Tibial nerve (tissue), 4 donors: ENCODE measurements at regions not wholly inside any gene's neighbourhood (a gene's known extent, or its start where the extent isn't known, plus 50 kb on each side); places are given as distances from the start of the nearest gene placed in this dataset.

Experiments used
- DNase-seq, 2 donors: peaks; one replicate each; pipeline ENCODE4 v3.0.0-alpha.2; 2019; ENCODE audit warnings: low spot score in 2 of 2
- H3K27ac ChIP-seq, 4 donors: fragments of 200-600 bp; sonication (generic) in 3 of 4; one replicate each; pipeline ENCODE4 v1.5.1; 2017 to 2019; ENCODE audit warnings: mild to moderate bottlenecking in 1 of 4
- H3K27me3 ChIP-seq, 2 donors: fragments of 200-600 bp; sonication (generic) in 1 of 2; one replicate each; pipeline versions ENCODE4 v1.5.1 to v1.6.0; 2017 to 2019
- H3K36me3 ChIP-seq, 3 donors: fragments of 200-600 bp; sonication (generic); one replicate each; pipeline ENCODE4 v1.5.1; 2018 to 2019
- H3K4me1 ChIP-seq, 4 donors: fragments of 200-600 bp; sonication (generic) in 3 of 4; one replicate each; pipeline ENCODE4 v1.5.1; 2017 to 2019
- H3K4me3 ChIP-seq, 4 donors: fragments of 200-600 bp; sonication (generic) in 3 of 4; one replicate each; pipeline ENCODE4 v1.5.1; 2017 to 2019; ENCODE audit warnings: mild to moderate bottlenecking in 1 of 4, moderate library complexity in 1 of 4
- H3K9me3 ChIP-seq, 4 donors: fragments of 200-600 bp; sonication (generic) in 3 of 4; one replicate each; pipeline ENCODE4 v1.5.1; 2017 to 2019
- EP300 ChIP-seq, 2 donors: sonication (generic); formaldehyde crosslinking; IDR thresholded peaks; one replicate each; pipeline ENCODE4 v1.6.1; 2017; ENCODE audit warnings: antibody characterized with exemption in 2 of 2, mild to moderate bottlenecking in 1 of 2
- POLR2A ChIP-seq, 2 donors: fragments of 450-650 bp; IDR thresholded peaks; one replicate each; pipeline ENCODE4 v1.6.1; 2017; ENCODE audit warnings: antibody characterized with exemption in 2 of 2, mild to moderate bottlenecking in 2 of 2, moderate library complexity in 2 of 2
- WGBS, 2 donors: methylation state at CpG; one replicate each; pipeline ENCODE4 v1.1.5; 2018; 5-methylcytosine and 5-hydroxymethylcytosine counted together
- TF ChIP-seq, protein P1 (sequence below), 5 experiments: fragments of 200-600 bp in 3 of 5; fragments of 450-650 bp in 2 of 5; sonication (generic) in 3 of 5; IDR thresholded peaks; one replicate each; pipeline ENCODE4 v1.5.1; 2016 to 2019; ENCODE audit warnings: antibody characterized with exemption in 5 of 5, mild to moderate bottlenecking in 3 of 5, moderate library complexity in 2 of 5

DNA sequence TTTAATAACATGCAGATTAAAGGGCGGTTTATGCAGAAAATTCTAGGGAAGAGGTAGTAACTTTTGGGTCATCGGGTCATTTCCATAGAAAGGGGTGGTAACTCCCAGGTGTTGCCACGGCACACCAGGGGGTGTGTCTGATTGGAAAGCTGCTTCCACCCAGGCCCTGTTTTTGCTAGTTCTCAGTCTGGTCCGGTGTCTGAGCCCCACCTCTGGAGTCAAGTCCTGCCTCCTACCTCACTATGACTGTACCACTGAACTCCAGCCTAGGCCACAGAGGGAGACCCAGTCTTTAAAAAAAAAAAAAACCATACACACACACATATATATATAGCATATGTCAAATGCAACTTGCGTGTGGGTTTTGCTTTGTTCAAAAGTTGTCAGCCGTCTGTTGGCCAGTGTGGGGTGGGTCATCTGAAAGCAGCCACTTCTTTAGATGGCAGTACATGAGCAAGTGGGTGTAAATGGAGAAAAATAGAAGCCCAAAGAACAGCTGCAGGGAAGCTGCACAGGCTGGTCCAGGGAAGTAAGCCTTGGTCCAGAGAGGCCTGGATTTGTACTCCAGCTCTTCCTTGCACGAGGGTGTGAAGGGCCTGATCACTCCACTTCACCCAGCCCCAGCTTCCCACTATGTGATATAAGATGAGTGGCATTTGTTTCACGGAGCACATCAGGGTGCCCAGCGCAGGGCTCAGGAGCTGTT, 110.7 kb upstream of the SPRY4 start:
- no peak overlapping the region for H3K27ac ChIP-seq
- no peaks in the 10 kb centered on the region for H3K36me3 ChIP-seq
- WGBS, 2 donors = 76 to 89% methylated on average over 9 of the region's 9 CpGs
- DNase-seq = no peak
- TF ChIP-seq POLR2A (IDR thresholded peaks at IDR 0.05) = no peak
- TF ChIP-seq EP300 (IDR thresholded peaks at IDR 0.05) = no peak
- TF ChIP-seq, protein P1, sequence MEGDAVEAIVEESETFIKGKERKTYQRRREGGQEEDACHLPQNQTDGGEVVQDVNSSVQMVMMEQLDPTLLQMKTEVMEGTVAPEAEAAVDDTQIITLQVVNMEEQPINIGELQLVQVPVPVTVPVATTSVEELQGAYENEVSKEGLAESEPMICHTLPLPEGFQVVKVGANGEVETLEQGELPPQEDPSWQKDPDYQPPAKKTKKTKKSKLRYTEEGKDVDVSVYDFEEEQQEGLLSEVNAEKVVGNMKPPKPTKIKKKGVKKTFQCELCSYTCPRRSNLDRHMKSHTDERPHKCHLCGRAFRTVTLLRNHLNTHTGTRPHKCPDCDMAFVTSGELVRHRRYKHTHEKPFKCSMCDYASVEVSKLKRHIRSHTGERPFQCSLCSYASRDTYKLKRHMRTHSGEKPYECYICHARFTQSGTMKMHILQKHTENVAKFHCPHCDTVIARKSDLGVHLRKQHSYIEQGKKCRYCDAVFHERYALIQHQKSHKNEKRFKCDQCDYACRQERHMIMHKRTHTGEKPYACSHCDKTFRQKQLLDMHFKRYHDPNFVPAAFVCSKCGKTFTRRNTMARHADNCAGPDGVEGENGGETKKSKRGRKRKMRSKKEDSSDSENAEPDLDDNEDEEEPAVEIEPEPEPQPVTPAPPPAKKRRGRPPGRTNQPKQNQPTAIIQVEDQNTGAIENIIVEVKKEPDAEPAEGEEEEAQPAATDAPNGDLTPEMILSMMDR (IDR thresholded peaks at IDR 0.05) = no peak
- H3K9me3 ChIP-seq = no peaks in the 10 kb centered on the region
- no peak overlapping the region for H3K4me3 ChIP-seq
- H3K27me3 ChIP-seq = no peaks in the 10 kb centered on the region
- H3K4me1 ChIP-seq = peaks cover 0 to 63% (median 31%) of the 10 kb centered on the region in 4 donors

DNA sequence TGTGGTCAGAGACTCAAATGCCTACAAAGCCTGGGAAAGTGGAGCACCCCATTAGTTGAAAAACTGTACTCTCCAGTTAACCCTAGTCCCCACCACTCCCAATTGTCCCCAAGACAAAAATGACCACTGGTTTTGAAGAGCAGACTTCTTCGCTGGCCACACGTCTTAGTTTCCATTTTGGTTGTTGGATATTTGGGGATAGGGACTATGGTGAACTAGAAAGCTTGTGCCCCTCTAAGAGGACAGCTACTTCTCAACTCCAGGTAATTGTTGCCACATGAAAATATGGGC, 109.4 kb upstream of the SPRY4 start:
- no peak for DNase-seq
- TF ChIP-seq EP300 (IDR thresholded peaks at IDR 0.05) = no peak
- TF ChIP-seq, protein P1 (IDR thresholded peaks at IDR 0.05) = no peak
- TF ChIP-seq POLR2A (IDR thresholded peaks at IDR 0.05) = no peak
- WGBS, 2 donors = 92 to 95% methylated on average over 2 of the region's 2 CpGs
- Histone ChIP-seq H3K4me3 (no peak overlapping the region), H3K9me3 (no peaks in the 10 kb centered on the region), H3K27ac (peak overlapping the region in 3 of 4 donors; percentile 38 to 85 (median 76)), H3K36me3 (no peaks in the 10 kb centered on the region), H3K27me3 (no peaks in the 10 kb centered on the region), H3K4me1 (peaks cover 0 to 52% (median 26%) of the 10 kb centered on the region in 4 donors)

DNA sequence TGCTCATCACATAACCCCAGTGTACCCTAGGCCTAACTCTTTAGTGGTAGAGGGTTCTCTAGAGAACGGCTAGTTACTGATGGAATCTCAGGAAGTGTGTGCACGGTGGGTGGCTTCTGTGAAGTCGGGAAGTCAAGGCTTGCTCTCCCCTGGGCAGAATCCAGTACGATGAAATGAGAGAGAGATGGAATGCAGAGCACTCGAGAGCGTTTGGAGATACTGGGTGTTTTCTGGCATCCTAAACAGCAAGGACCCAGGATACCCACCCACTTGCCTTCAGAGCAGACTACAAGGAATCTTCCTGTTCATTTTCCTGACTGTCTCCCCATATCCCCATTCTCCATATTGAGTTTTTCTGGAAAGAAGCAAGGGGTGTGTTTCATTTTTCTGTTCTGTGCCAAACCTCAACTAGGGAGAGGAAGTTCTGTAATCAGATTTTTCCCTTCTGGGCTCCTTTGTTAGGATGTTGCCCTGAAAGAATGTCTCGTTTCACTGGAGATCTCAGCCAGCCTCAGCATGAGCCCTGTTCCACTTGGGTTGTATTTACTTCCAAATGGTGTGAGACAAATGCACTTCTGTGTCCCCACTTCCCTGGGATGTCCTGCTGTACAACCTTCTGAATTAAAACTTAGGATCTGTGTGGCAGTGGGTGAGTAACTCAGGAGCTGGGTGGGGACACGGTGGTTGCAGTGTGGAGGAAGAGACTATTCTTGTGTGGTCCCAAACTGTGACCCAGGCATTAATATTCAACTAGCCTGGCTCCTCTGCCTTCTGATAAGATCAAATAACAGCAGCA, 108.9 kb upstream of the SPRY4 start:
- Histone ChIP-seq H3K36me3 (no peaks in the 10 kb centered on the region), H3K9me3 (no peaks in the 10 kb centered on the region), H3K27ac (peak overlapping the region in 3 of 4 donors; percentile 38 to 85 (median 76)), H3K4me1 (peaks cover 0 to 46% (median 23%) of the 10 kb centered on the region in 4 donors), H3K4me3 (no peak overlapping the region), H3K27me3 (no peaks in the 10 kb centered on the region)
- no peak for DNase-seq
- peak in 1 of 2 donors; percentile 11 for TF ChIP-seq EP300 (IDR thresholded peaks at IDR 0.05)
- TF ChIP-seq, protein P1 (IDR thresholded peaks at IDR 0.05) = no peak
- 6 to 9% methylated on average over 8 of the region's 8 CpGs for WGBS, 2 donors

DNA sequence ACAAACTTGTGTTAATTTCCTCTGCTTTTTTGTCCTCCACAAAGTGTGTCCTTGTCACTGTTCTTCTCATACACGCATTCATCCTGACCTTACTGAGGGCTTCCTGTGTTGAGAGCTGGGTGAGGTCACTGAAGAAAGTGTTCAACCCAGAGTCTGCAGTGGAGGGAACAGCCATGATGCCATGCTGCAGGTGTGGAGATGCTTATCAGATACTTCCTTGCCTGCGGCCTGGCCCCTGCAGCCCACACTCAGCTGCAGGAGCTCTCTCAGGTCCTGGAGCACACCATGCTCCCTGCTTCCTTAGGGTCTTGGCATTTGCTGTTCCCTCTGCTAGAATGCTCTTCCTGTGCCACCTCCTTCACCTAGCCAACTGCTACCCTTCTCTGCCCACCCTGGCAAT, 108.1 kb upstream of the SPRY4 start:
- WGBS, 2 donors = 68 to 74% methylated on average over 2 of the region's 2 CpGs
- Histone ChIP-seq H3K27me3 (no peaks in the 10 kb centered on the region), H3K27ac (peak overlapping the region in 2 of 4 donors; percentile 76 to 85), H3K4me3 (no peak overlapping the region), H3K36me3 (no peaks in the 10 kb centered on the region), H3K4me1 (peaks cover 0 to 38% (median 17%) of the 10 kb centered on the region in 4 donors), H3K9me3 (no peaks in the 10 kb centered on the region)
- no peak for DNase-seq
- TF ChIP-seq POLR2A (IDR thresholded peaks at IDR 0.05) (no peak), EP300 (IDR thresholded peaks at IDR 0.05) (no peak)
- TF ChIP-seq, protein P1 (IDR thresholded peaks at IDR 0.05) = no peak

DNA sequence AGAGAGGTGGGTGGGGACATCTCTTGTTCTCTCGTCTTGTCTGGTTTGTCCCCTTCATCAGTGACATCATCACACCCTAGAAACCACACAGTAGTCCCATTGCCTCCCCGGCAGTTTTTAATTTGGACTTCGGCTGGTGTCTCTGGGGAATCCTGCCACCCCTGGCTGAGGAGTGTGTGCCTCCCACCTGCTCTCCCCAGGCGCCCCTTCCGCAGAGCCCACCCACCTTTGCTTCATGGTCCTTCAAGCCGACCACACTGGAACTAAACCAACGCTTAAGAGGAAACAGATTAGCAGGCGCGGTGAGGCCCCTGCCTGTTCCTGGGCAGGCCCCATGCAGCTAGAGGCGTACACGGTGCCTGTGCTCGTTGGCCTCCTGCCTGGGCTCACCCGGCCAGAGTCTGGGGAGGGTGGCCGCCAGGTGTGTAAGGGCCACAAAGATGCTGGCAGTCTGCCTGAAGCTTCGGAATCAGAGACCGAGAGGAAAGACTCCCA, 107.6 kb upstream of the SPRY4 start:
- no peaks in the 10 kb centered on the region for H3K27me3 ChIP-seq
- H3K9me3 ChIP-seq = no peaks in the 10 kb centered on the region
- no peak overlapping the region for H3K4me3 ChIP-seq
- peaks cover 0 to 33% (median 14%) of the 10 kb centered on the region in 4 donors for H3K4me1 ChIP-seq
- TF ChIP-seq POLR2A (IDR thresholded peaks at IDR 0.05) (no peak), EP300 (IDR thresholded peaks at IDR 0.05) (no peak)
- TF ChIP-seq, protein P1 (IDR thresholded peaks at IDR 0.05) = no peak
- peak overlapping the region in 1 of 4 donors; percentile 76 for H3K27ac ChIP-seq
- H3K36me3 ChIP-seq = no peaks in the 10 kb centered on the region
- WGBS, 2 donors = 47 to 67% methylated on average over 14 to 16 of the region's 16 CpGs
- DNase-seq = no peak
